ENCODE measurements at regions not wholly inside any gene's neighbourhood (a gene's known extent, or its start where the extent isn't known, plus 50 kb on each side); places are given as distances from the start of the nearest gene placed in this dataset.

DNA sequence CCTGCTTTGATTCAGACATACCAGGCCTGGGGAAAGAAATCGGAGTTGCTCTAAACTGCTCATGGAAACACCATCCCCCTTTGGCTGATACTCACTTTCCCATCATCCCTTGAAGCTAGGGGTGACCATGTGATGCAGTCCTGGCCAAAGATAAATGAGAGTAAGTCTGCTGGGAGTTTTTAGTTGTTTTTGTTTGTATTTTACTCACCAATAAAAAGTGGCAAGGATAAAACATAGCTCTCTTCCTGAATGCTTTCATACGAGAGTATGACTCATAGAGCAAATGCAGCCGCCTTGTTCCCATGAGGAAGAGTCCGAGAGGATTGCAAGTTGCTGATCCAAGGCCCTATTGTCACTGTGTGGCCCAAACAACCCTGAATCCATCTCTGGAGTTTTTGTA, 126.4 kb upstream of the TMEM132C start:
- no peak for DNase-seq
- Mint-ChIP-seq H3K4me1 (no peaks in the 10 kb centered on the region), H3K9me3 (peaks cover 14 to 19% of the 10 kb centered on the region in 2 donors), H3K27ac (no peak overlapping the region), H3K27me3 (no peaks in the 10 kb centered on the region), H3K4me3 (no peak overlapping the region)
- ATAC-seq = no peak

- Mint-ChIP-seq H3K4me3 (no peak overlapping the region), H3K27me3 (no peaks in the 10 kb centered on the region), H3K9me3 (peaks cover 4 to 10% of the 10 kb centered on the region in 2 donors), H3K4me1 (no peaks in the 10 kb centered on the region), H3K27ac (no peak overlapping the region)
- DNase-seq (no peak), ATAC-seq (no peak)
These were observed 116.0 kb upstream of the TMEM132C start for GRCh38 chr12:128150961-128151360.

GRCh38 chr12:128155571-128155970, 111.4 kb upstream of the TMEM132C start:
- ATAC-seq (no peak), DNase-seq (no peak)
- Mint-ChIP-seq H3K4me3 (no peak overlapping the region), H3K9me3 (peaks cover 7 to 10% of the 10 kb centered on the region in 2 donors), H3K27me3 (no peaks in the 10 kb centered on the region), H3K4me1 (no peaks in the 10 kb centered on the region), H3K27ac (no peak overlapping the region)

- no peak overlapping the region for H3K4me3 Mint-ChIP-seq
- H3K27ac Mint-ChIP-seq = no peak overlapping the region
- no peak for DNase-seq
- no peak for ATAC-seq
- H3K4me1 Mint-ChIP-seq = no peaks in the 10 kb centered on the region
- H3K9me3 Mint-ChIP-seq = peaks cover 0 to under 1% of the 10 kb centered on the region in 2 donors
- H3K27me3 Mint-ChIP-seq = no peaks in the 10 kb centered on the region
These were observed 103.9 kb upstream of the TMEM132C start for GRCh38 chr12:128163086-128163485.

DNA sequence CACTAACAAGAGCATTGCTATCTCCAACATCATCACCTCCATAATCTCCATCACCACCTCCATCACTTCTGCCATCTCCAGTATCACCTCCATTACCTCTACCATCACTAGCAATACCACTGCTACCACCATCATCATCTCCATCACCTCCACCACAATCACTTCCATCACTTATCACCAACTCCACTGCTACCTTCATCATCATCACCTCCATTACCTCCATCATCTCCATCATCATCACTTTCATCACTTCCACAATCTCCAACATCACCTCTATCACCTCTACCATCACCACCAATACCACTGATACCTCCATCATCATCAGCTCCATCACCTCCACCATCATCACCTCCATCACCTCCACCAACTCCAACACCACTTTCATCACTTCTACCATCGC, 102.4 kb upstream of the TMEM132C start:
- Mint-ChIP-seq H3K4me1 (no peaks in the 10 kb centered on the region), H3K9me3 (peaks cover 5 to 10% of the 10 kb centered on the region in 2 donors), H3K4me3 (no peak overlapping the region), H3K27me3 (no peaks in the 10 kb centered on the region), H3K27ac (no peak overlapping the region)
- no peak for ATAC-seq
- DNase-seq = no peak

GRCh38 chr12:128165387-128165786, 101.6 kb upstream of the TMEM132C start:
- DNase-seq (no peak), ATAC-seq (no peak)
- H3K4me3 Mint-ChIP-seq = no peak overlapping the region
- peaks cover 5 to 10% of the 10 kb centered on the region in 2 donors for H3K9me3 Mint-ChIP-seq
- no peaks in the 10 kb centered on the region for H3K27me3 Mint-ChIP-seq
- H3K27ac Mint-ChIP-seq = no peak overlapping the region
- no peaks in the 10 kb centered on the region for H3K4me1 Mint-ChIP-seq

DNA sequence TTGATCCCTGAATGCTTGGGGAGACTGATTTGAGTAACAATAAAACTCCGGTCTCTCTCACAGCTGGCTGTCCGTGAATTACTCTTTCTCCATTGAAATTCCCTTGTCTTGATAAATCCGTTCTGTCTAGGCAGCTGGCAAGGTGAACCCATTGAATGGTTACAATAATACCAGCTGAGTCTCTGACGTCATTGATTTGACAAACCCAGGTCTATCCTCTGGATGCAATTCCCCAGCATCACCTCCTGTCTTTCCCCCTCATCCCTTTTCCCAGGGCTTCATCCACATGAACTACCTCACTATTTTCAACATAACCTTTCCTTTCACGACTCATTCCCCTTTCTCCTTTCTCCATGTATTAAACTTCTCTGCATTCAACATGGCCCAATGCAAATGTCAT, 98.7 kb upstream of the TMEM132C start:
- no peaks in the 10 kb centered on the region for H3K4me1 Mint-ChIP-seq
- H3K9me3 Mint-ChIP-seq = peaks cover 12 to 18% of the 10 kb centered on the region in 2 donors
- no peak overlapping the region for H3K27ac Mint-ChIP-seq
- DNase-seq (no peak), ATAC-seq (no peak)
- H3K4me3 Mint-ChIP-seq = no peak overlapping the region
- no peaks in the 10 kb centered on the region for H3K27me3 Mint-ChIP-seq

- H3K27me3 Mint-ChIP-seq = no peaks in the 10 kb centered on the region
- ATAC-seq = no peak
These were observed 96.8 kb upstream of the TMEM132C start for GRCh38 chr12:128170181-128170580.

DNA sequence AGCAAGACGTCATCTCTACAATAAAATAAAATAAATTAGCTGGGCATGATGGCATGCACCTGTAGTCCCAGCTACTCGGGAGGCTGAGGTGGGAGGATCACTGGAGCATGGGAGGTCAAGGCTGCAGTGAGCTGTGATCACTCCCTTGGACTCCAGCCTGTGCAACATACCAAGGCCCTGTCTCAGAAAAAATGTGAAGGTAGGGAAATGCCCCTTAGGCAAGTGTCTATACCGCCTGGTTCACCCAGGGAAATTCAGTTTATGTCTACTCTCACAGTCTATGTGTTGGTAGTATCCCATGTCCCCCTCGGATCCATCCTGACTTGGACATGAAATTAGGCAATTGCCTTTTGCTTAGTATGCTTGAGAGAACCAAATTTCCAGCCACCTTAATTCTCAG, 88.4 kb upstream of the TMEM132C start:
- Mint-ChIP-seq H3K27ac (no peak overlapping the region), H3K9me3 (peaks cover 17% of the 10 kb centered on the region in 2 donors), H3K4me3 (no peak overlapping the region), H3K4me1 (no peaks in the 10 kb centered on the region), H3K27me3 (no peaks in the 10 kb centered on the region)
- ATAC-seq = no peak
- no peak for DNase-seq

More at GRCh38 chr12:128170181-128170580, 96.8 kb upstream of the TMEM132C start:
- no peak overlapping the region for H3K4me3 Mint-ChIP-seq
- DNase-seq = no peak
- H3K9me3 Mint-ChIP-seq = peaks cover 19 to 27% of the 10 kb centered on the region in 2 donors
- no peak overlapping the region for H3K27ac Mint-ChIP-seq
- no peaks in the 10 kb centered on the region for H3K4me1 Mint-ChIP-seq

DNA sequence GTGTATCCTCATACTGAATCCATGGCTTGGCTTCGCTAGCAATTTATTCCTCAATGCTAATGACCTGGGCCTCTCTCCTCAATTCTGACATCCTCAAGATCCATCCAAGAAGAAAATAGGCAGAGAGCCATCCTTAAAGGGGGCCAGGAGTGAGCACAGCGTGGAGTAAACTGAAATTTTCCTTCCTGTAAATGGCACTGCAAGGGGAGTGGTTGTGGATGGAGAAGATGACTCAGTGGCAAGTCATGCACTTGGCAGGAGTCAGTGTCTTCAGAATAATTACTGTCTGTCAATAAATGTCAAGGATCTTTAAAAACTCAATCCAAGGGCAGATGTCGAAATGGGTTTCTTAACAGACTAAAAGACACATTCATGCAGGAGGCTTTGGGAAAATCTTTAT, 88.0 kb upstream of the TMEM132C start:
- H3K27me3 Mint-ChIP-seq = no peaks in the 10 kb centered on the region
- no peak overlapping the region for H3K27ac Mint-ChIP-seq
- no peak for ATAC-seq
- no peaks in the 10 kb centered on the region for H3K4me1 Mint-ChIP-seq
- DNase-seq = no peak
- H3K4me3 Mint-ChIP-seq = no peak overlapping the region
- H3K9me3 Mint-ChIP-seq = peaks cover 12 to 13% of the 10 kb centered on the region in 2 donors

DNA sequence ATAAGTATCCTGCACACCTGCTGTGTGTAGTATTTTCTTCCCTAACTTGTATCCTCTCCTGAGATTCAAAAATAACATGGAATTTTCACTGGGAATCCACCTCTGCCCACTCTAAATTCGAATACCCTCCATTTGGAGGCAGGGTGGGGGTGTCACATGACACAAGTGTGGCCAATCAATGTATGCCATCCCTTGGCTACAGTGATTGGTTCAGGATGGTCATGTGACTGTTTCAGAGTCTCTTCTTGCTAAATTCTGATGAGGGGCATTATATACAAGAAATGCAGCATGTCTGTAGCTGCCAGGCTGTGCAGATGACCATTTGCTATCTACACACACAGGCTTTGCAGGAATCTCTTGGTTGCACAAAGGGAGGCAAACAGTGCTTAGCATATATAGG, 86.8 kb upstream of the TMEM132C start:
- Mint-ChIP-seq H3K27me3 (no peaks in the 10 kb centered on the region), H3K27ac (no peak overlapping the region), H3K4me1 (no peaks in the 10 kb centered on the region), H3K9me3 (peaks cover 11 to 12% of the 10 kb centered on the region in 2 donors), H3K4me3 (no peak overlapping the region)
- ATAC-seq (no peak), DNase-seq (no peak)

DNA sequence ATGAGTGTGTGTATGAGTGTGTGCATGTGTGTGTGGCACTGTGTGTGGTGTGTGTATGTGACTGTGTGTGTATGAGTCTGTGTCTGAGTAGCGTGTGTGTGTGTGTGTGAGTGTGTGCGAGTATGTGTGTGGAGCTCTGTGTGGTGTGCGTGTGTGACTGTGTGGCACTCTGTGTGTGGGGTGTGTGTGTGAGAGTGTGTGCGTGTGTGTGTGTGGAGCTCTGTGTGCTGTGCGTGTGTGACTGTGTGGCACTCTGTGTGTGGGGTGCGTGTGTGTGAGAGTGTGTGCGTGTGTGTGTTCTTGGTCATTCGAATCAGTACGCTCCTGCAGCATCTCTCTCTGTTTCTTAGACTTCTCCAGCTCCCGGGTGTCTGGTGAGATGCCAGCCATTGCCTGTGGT, 76.9 kb upstream of the TMEM132C start:
- H3K27me3 Mint-ChIP-seq = no peaks in the 10 kb centered on the region
- H3K4me3 Mint-ChIP-seq = no peak overlapping the region
- no peaks in the 10 kb centered on the region for H3K4me1 Mint-ChIP-seq
- H3K9me3 Mint-ChIP-seq = peaks cover 0 to 5% of the 10 kb centered on the region in 2 donors
- ATAC-seq (no peak), DNase-seq (no peak)
- H3K27ac Mint-ChIP-seq = no peak overlapping the region

DNA sequence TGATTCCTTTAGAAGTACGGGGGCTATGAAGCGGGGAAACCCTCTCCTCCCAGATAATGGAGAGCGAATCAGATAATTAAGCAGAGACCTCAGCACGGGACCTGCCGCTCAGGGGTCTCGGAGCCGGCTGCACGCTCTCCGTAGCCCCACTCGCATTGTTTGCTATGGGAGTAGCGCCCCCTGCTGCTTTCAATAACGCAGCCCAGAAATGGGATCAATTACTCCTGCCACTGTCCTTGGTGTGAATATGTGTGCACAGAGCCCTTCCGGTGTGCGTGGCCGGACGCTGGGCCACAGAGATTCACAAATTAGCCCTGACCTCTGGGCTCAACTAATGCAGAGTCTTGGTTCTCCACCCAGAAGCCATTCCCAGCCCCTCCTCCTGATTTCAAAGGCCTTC, 76.4 kb upstream of the TMEM132C start:
- ATAC-seq = no peak
- Mint-ChIP-seq H3K27ac (no peak overlapping the region), H3K4me3 (no peak overlapping the region), H3K27me3 (no peaks in the 10 kb centered on the region), H3K9me3 (peaks cover 0 to 5% of the 10 kb centered on the region in 2 donors), H3K4me1 (no peaks in the 10 kb centered on the region)
- no peak for DNase-seq

GRCh38 chr12:128191380-128191779, 75.6 kb upstream of the TMEM132C start:
- no peak overlapping the region for H3K27ac Mint-ChIP-seq

DNA sequence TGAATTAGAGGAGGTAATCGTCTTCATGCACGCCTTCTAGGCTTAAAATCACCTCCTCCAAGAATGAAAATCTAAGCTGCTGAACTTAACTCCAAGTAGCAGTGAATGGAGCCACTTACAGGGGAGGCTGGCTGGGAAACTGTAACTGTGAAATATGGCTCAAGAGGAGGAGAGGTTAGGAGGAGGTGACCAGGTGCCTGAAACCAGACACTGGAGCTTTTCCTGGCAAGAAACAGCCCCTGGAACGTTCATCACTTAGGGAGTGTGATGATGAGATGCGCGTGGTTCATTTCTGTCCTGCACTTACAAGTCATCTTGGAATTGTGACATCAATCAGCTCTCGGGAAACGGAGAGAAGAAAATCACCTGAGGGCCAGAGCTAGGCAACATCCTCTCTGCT, 62.3 kb upstream of the TMEM132C start:
- Mint-ChIP-seq H3K27ac (no peak overlapping the region), H3K9me3 (peaks cover 5 to 11% of the 10 kb centered on the region in 2 donors), H3K4me3 (no peak overlapping the region), H3K27me3 (no peaks in the 10 kb centered on the region), H3K4me1 (no peaks in the 10 kb centered on the region)
- ATAC-seq = no peak
- no peak for DNase-seq

More at GRCh38 chr12:128191380-128191779, 75.6 kb upstream of the TMEM132C start:
- Mint-ChIP-seq H3K4me3 (no peak overlapping the region), H3K9me3 (peaks cover 0 to 5% of the 10 kb centered on the region in 2 donors), H3K27me3 (no peaks in the 10 kb centered on the region), H3K4me1 (no peaks in the 10 kb centered on the region)
- DNase-seq = no peak
- ATAC-seq = no peak

DNA sequence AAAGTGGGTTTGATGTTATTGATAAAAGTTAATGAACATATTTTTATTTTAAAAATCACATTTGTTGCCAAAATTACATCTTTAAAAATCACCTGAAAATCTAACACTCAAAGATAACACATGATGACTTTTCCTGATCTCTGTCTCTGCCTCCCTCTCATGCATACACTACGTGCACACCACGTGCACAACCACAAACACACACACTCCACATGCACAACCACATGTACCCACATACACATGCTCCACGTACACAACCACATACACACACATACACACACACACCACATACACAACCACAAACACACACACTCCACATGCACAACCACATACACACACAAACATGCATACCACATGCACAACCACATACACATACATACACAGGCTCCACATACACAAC, 61.8 kb upstream of the TMEM132C start:
- Mint-ChIP-seq H3K4me3 (no peak overlapping the region), H3K4me1 (no peaks in the 10 kb centered on the region), H3K27ac (no peak overlapping the region), H3K27me3 (no peaks in the 10 kb centered on the region), H3K9me3 (peaks cover under 1 to 7% of the 10 kb centered on the region in 2 donors)
- no peak for DNase-seq
- no peak for ATAC-seq

DNA sequence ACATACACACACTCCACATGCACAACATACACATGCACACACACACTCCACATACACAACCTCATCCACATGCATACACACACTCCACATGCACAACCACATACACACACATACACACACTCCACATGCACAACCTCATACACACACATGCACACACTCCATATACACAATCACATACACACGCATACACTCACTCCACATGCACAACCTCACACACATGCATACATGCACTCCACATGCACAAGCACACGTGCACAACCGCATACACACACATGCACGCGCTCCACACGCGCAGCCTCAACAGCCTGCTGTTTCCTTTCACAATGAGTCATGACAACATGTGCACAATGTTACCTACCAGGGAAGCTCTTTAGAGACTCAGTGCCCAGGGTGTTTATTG, 61.2 kb upstream of the TMEM132C start:
- Mint-ChIP-seq H3K4me1 (no peaks in the 10 kb centered on the region), H3K27me3 (no peaks in the 10 kb centered on the region), H3K4me3 (no peak overlapping the region), H3K27ac (no peak overlapping the region), H3K9me3 (peaks cover 0 to 4% of the 10 kb centered on the region in 2 donors)
- DNase-seq = no peak
- no peak for ATAC-seq
